ENCODE measurements at regions not wholly inside any gene's neighbourhood (a gene's known extent, or its start where the extent isn't known, plus 50 kb on each side); places are given as distances from the start of the nearest gene placed in this dataset.

GRCh38 chr12:124488520-124488919 lies 78.9 kb downstream of the NCOR2 start:
- DNase-seq (ENCODE audit: low read depth) = no peak
- no peak for TF ChIP-seq CTCF (conservative IDR thresholded peaks at IDR 0.05; ENCODE audit: low read depth, low read length)
- H3K4me3 ChIP-seq (ENCODE audit: low read depth, low read length) = no peak overlapping the region

- no peak overlapping the region for H3K4me3 ChIP-seq (ENCODE audit: low read depth, low read length)
- no peak for DNase-seq (ENCODE audit: low read depth)
- TF ChIP-seq CTCF (conservative IDR thresholded peaks at IDR 0.05; ENCODE audit: low read depth, low read length) = no peak
Measured at GRCh38 chr12:124487834-124488165, 79.6 kb downstream of the NCOR2 start.

- no peak overlapping the region for H3K4me3 ChIP-seq (ENCODE audit: low read depth, low read length)
- no peak for DNase-seq (ENCODE audit: low read depth)
- no peak for TF ChIP-seq CTCF (conservative IDR thresholded peaks at IDR 0.05; ENCODE audit: low read depth, low read length)
Measured at GRCh38 chr12:124487066-124487833, 80.2 kb downstream of the NCOR2 start.

- DNase-seq (ENCODE audit: low read depth) = no peak
- TF ChIP-seq CTCF (conservative IDR thresholded peaks at IDR 0.05; ENCODE audit: low read depth, low read length) = no peak
- H3K4me3 ChIP-seq (ENCODE audit: low read depth, low read length) = no peak overlapping the region
Measured at GRCh38 chr12:124486346-124486963, 81.0 kb downstream of the NCOR2 start.

- DNase-seq (ENCODE audit: low read depth) = no peak
- TF ChIP-seq CTCF (conservative IDR thresholded peaks at IDR 0.05; ENCODE audit: low read depth, low read length) = no peak
- H3K4me3 ChIP-seq (ENCODE audit: low read depth, low read length) = no peak overlapping the region
Measured at GRCh38 chr12:124485371-124485770, 82.0 kb downstream of the NCOR2 start.

- no peak for TF ChIP-seq CTCF (conservative IDR thresholded peaks at IDR 0.05; ENCODE audit: low read depth, low read length)
- DNase-seq (ENCODE audit: low read depth) = no peak
- no peak overlapping the region for H3K4me3 ChIP-seq (ENCODE audit: low read depth, low read length)
Measured at GRCh38 chr12:124484526-124484953, 82.9 kb downstream of the NCOR2 start.

- no peak for DNase-seq (ENCODE audit: low read depth)
- TF ChIP-seq CTCF (conservative IDR thresholded peaks at IDR 0.05; ENCODE audit: low read depth, low read length) = no peak
- H3K4me3 ChIP-seq (ENCODE audit: low read depth, low read length) = no peak overlapping the region
Measured at GRCh38 chr12:124484067-124484466, 83.3 kb downstream of the NCOR2 start.

All from epithelial cell of proximal tubule (primary cell).